ENCODE measurements at regions not wholly inside any gene's neighbourhood (a gene's known extent, or its start where the extent isn't known, plus 50 kb on each side); places are given as distances from the start of the nearest gene placed in this dataset.
A peak's percentile ranks its signal among the peaks of the same experiment; 100 is the strongest.

GRCh38 chr6:170186941-170187668, 103.8 kb downstream of the DLL1 start:
- Histone ChIP-seq H3K9me3 (no peaks in the 10 kb centered on the region), H3K4me3 (no peak overlapping the region), H3K27me3 (no peaks in the 10 kb centered on the region), H3K36me3 (replicated peaks in 1 of 2; ENCODE audit: insufficient read depth in 1 of 2, low read depth in 2 of 2) (no peaks in the 10 kb centered on the region), H3K27ac (no peak overlapping the region), H3K4me1 (no peaks in the 10 kb centered on the region)
- DNase-seq (peak in 1 of 4 donors; percentile 1), ATAC-seq (peak; percentile 21)
- intact Hi-C loops (cut with DNase I) = no loop called here
- 86 to 95% methylated on average over 3 to 18 of the region's 18 CpGs for WGBS, 2 donors
- TF ChIP-seq POLR2A (IDR thresholded peaks at IDR 0.05) = no peak
- TF ChIP-seq CTCF (IDR thresholded peaks at IDR 0.05) = no peak

GRCh38 chr6:170186006-170186935, 104.6 kb downstream of the DLL1 start:
- WGBS, 2 donors = 80 to 84% methylated on average over 22 to 28 of the region's 30 CpGs
- ATAC-seq = no peak
- Histone ChIP-seq H3K4me3 (no peak overlapping the region), H3K36me3 (replicated peaks in 1 of 2; ENCODE audit: insufficient read depth in 1 of 2, low read depth in 2 of 2) (no peaks in the 10 kb centered on the region), H3K9me3 (no peaks in the 10 kb centered on the region), H3K4me1 (no peaks in the 10 kb centered on the region), H3K27ac (no peak overlapping the region), H3K27me3 (no peaks in the 10 kb centered on the region)
- intact Hi-C loops (cut with DNase I) = no loop called here
- DNase-seq = peak in 2 of 4 donors; percentile 0 to 9
- TF ChIP-seq POLR2A (IDR thresholded peaks at IDR 0.05) (no peak), CTCF (IDR thresholded peaks at IDR 0.05) (no peak)

- no peak overlapping the region for H3K27ac ChIP-seq
- intact Hi-C loops (cut with DNase I) = no loop called here
- H3K4me1 ChIP-seq = no peaks in the 10 kb centered on the region
- no peak for TF ChIP-seq POLR2A (IDR thresholded peaks at IDR 0.05)
- no peak for TF ChIP-seq CTCF (IDR thresholded peaks at IDR 0.05)
- no peak for ATAC-seq
- H3K9me3 ChIP-seq = no peaks in the 10 kb centered on the region
- H3K4me3 ChIP-seq = no peak overlapping the region
- H3K27me3 ChIP-seq = no peaks in the 10 kb centered on the region
- H3K36me3 ChIP-seq (replicated peaks in 1 of 2; ENCODE audit: insufficient read depth in 1 of 2, low read depth in 2 of 2) = no peaks in the 10 kb centered on the region
- peak in 1 of 4 donors; percentile 1 for DNase-seq
- 90 to 94% methylated on average over 26 to 29 of the region's 29 CpGs for WGBS, 2 donors
These were observed 105.5 kb downstream of the DLL1 start for GRCh38 chr6:170185175-170185978.

- no peak overlapping the region for H3K27ac ChIP-seq
- DNase-seq (no peak), ATAC-seq (no peak)
- no peaks in the 10 kb centered on the region for H3K9me3 ChIP-seq
- TF ChIP-seq CTCF (IDR thresholded peaks at IDR 0.05) (no peak), POLR2A (IDR thresholded peaks at IDR 0.05) (no peak)
- 82 to 85% methylated on average over 5 of the region's 5 CpGs for WGBS, 2 donors
- H3K4me3 ChIP-seq = no peak overlapping the region
- intact Hi-C loops (cut with DNase I) = no loop called here
- no peaks in the 10 kb centered on the region for H3K36me3 ChIP-seq (replicated peaks in 1 of 2; ENCODE audit: insufficient read depth in 1 of 2, low read depth in 2 of 2)
- no peaks in the 10 kb centered on the region for H3K27me3 ChIP-seq
- H3K4me1 ChIP-seq = peaks cover 6% of the 10 kb centered on the region
These were observed 106.6 kb downstream of the DLL1 start for GRCh38 chr6:170184316-170184715.

All from body of pancreas (tissue), 4 donors.